ENCODE measurements at regions not wholly inside any gene's neighbourhood (a gene's known extent, or its start where the extent isn't known, plus 50 kb on each side); places are given as distances from the start of the nearest gene placed in this dataset.

GRCh38 chr15:62739082-62739481 lies 303.5 kb upstream of the TPM1 start:
- CTCF ChIA-PET = no interaction called here
- H3K27me3 Mint-ChIP-seq (ENCODE audit: unreplicated experiment) = no peaks in the 10 kb centered on the region
- no peak overlapping the region for H3K4me3 Mint-ChIP-seq (ENCODE audit: low read depth, unreplicated experiment)
- no peaks in the 10 kb centered on the region for H3K36me3 Mint-ChIP-seq (ENCODE audit: insufficient read depth, unreplicated experiment)
- H3K27ac Mint-ChIP-seq (ENCODE audit: unreplicated experiment) = no peak overlapping the region
- peak; percentile 56 for DNase-seq
- intact Hi-C loops (cut with micrococcal nuclease; ENCODE audit: unreplicated experiment) = no loop called here
- H3K9me3 Mint-ChIP-seq (ENCODE audit: low read depth, unreplicated experiment) = no peaks in the 10 kb centered on the region
- BruUV-seq (replicated peaks) = no TSS peak
- H3K4me1 Mint-ChIP-seq (ENCODE audit: low read depth, unreplicated experiment) = peaks cover 29% of the 10 kb centered on the region
- TF ChIP-seq, protein P1, sequence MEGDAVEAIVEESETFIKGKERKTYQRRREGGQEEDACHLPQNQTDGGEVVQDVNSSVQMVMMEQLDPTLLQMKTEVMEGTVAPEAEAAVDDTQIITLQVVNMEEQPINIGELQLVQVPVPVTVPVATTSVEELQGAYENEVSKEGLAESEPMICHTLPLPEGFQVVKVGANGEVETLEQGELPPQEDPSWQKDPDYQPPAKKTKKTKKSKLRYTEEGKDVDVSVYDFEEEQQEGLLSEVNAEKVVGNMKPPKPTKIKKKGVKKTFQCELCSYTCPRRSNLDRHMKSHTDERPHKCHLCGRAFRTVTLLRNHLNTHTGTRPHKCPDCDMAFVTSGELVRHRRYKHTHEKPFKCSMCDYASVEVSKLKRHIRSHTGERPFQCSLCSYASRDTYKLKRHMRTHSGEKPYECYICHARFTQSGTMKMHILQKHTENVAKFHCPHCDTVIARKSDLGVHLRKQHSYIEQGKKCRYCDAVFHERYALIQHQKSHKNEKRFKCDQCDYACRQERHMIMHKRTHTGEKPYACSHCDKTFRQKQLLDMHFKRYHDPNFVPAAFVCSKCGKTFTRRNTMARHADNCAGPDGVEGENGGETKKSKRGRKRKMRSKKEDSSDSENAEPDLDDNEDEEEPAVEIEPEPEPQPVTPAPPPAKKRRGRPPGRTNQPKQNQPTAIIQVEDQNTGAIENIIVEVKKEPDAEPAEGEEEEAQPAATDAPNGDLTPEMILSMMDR (IDR thresholded peaks at IDR 0.05; ENCODE audit: unreplicated experiment) = no peak

DNA sequence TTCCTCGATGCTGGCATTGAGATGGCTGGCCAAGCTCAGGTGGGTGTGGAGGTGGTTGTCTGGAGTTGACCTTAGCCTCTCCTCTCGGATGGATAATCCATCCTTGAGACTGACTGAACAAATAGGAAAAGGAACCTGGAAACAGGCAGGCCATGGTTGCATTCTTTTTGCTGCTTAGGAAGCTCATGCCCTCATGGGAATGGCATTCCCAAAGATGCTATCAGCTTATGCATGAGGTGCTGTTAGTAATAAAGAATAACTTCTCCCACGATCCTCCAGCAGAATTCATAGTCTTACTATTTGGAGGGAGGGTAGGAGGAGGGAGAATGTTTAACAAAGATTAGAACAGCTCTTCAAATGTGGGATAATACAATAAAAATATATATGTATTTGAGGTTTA lies 303.0 kb upstream of the TPM1 start:
- Mint-ChIP-seq H3K4me3 (ENCODE audit: low read depth, unreplicated experiment) (no peak overlapping the region), H3K9me3 (ENCODE audit: low read depth, unreplicated experiment) (no peaks in the 10 kb centered on the region), H3K36me3 (ENCODE audit: insufficient read depth, unreplicated experiment) (no peaks in the 10 kb centered on the region), H3K27me3 (ENCODE audit: unreplicated experiment) (no peaks in the 10 kb centered on the region), H3K27ac (ENCODE audit: unreplicated experiment) (no peak overlapping the region), H3K4me1 (ENCODE audit: low read depth, unreplicated experiment) (peaks cover 29% of the 10 kb centered on the region)
- CTCF ChIA-PET = no interaction called here
- DNase-seq = no peak
- no TSS peak for BruUV-seq (replicated peaks)
- intact Hi-C loops (cut with micrococcal nuclease; ENCODE audit: unreplicated experiment) = no loop called here
- TF ChIP-seq, protein P1 (IDR thresholded peaks at IDR 0.05; ENCODE audit: unreplicated experiment) = no peak

DNA sequence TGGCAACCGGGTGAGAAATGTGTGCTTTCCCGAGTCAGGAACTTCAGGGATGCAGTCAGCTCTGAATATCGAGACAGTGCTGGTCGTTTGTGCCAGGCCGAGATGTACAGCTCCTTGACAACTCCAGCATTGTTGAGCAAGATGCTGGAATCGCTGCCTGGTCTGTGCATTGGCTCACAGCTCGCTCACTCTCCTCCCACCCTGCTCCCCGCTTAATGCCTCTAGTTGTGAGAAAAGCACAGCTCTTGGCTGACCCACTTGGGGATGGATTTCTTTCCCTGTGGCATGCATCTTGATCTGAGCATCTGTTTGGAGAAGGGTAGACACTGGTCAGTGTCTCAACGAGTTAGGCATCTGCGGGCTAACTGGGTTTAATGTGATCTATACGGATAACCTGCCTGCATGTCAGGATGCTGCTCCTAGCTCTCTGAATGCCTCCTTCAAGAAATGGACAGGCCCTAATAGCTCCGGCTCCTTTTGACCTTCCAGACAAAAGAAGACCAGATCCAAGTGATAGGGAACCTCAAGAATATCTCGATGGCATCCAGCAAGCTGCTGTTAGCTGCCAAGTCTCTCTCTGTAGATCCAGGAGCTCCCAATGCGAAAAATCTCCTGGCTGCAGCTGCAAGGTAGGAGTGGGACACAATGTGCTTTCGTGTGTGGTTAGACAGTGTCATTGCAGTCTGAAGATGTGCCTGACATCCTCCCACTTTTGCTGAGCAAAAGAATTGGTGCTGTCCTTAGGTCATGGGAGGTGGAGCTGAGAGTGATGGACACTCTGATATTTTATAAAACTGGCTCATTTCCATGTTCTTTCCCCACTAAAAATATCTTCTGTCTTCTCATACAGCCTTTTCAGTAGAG lies 302.2 kb upstream of the TPM1 start:
- no peaks in the 10 kb centered on the region for H3K9me3 Mint-ChIP-seq (ENCODE audit: low read depth, unreplicated experiment)
- intact Hi-C loops (cut with micrococcal nuclease; ENCODE audit: unreplicated experiment) = no loop called here
- H3K36me3 Mint-ChIP-seq (ENCODE audit: insufficient read depth, unreplicated experiment) = no peaks in the 10 kb centered on the region

GRCh38 chr15:62741106-62741505 lies 301.4 kb upstream of the TPM1 start:
- TF ChIP-seq, protein P1 (IDR thresholded peaks at IDR 0.05; ENCODE audit: unreplicated experiment) = no peak
- intact Hi-C loops (cut with micrococcal nuclease; ENCODE audit: unreplicated experiment) = no loop called here
- Mint-ChIP-seq H3K4me1 (ENCODE audit: low read depth, unreplicated experiment) (peaks cover 29% of the 10 kb centered on the region), H3K27me3 (ENCODE audit: unreplicated experiment) (no peaks in the 10 kb centered on the region), H3K36me3 (ENCODE audit: insufficient read depth, unreplicated experiment) (no peaks in the 10 kb centered on the region), H3K9me3 (ENCODE audit: low read depth, unreplicated experiment) (no peaks in the 10 kb centered on the region), H3K27ac (ENCODE audit: unreplicated experiment) (no peak overlapping the region), H3K4me3 (ENCODE audit: low read depth, unreplicated experiment) (no peak overlapping the region)
- CTCF ChIA-PET = interaction anchor here (1.2 kb wide), 1 partner anchor 314 kb away, joined by 3 read pairs; no protein-coding TSS in a partner anchor
- no TSS peak for BruUV-seq (replicated peaks)
- DNase-seq = no peak

More for the DNA sequence above, 302.2 kb upstream of the TPM1 start:
- no peak for DNase-seq
- Mint-ChIP-seq H3K4me1 (ENCODE audit: low read depth, unreplicated experiment) (peaks cover 29% of the 10 kb centered on the region), H3K4me3 (ENCODE audit: low read depth, unreplicated experiment) (no peak overlapping the region), H3K27ac (ENCODE audit: unreplicated experiment) (no peak overlapping the region), H3K27me3 (ENCODE audit: unreplicated experiment) (no peaks in the 10 kb centered on the region)
- CTCF ChIA-PET = interaction anchor here (1.1 kb wide), 1 partner anchor 58 kb away, joined by 3 read pairs; no protein-coding TSS in a partner anchor
- BruUV-seq (replicated peaks) = no TSS peak
- TF ChIP-seq, protein P1 (IDR thresholded peaks at IDR 0.05; ENCODE audit: unreplicated experiment) = no peak

All from Calu3 (cell line).